ENCODE measurements at regions not wholly inside any gene's neighbourhood (a gene's known extent, or its start where the extent isn't known, plus 50 kb on each side); places are given as distances from the start of the nearest gene placed in this dataset.
"Not testable (repeated sequence)": the region's sequence is repeated elsewhere in the genome, so short reads cannot be mapped to it uniquely, and the experiment has no call there.

GRCh38 chr18:46179306-46179705 is 75.1 kb downstream of the HAUS1 start:
- DNase-seq = no peak

- no peak for DNase-seq
Observed at GRCh38 chr18:46182633-46183358, 78.6 kb downstream of the HAUS1 start.

- DNase-seq = not testable (repeated sequence)
Observed at GRCh38 chr18:46184296-46184695, 80.1 kb downstream of the HAUS1 start.

- no peak for DNase-seq
Observed at GRCh38 chr18:46184727-46185126, 80.5 kb downstream of the HAUS1 start.

GRCh38 chr18:46190667-46191066 is 86.5 kb downstream of the HAUS1 start:
- no peak for DNase-seq

GRCh38 chr18:46196627-46197243 is 92.5 kb downstream of the HAUS1 start:
- DNase-seq = no peak

- DNase-seq = no peak
Observed at GRCh38 chr18:46199515-46200147, 95.4 kb downstream of the HAUS1 start.

- not testable (repeated sequence) for DNase-seq
Observed at GRCh38 chr18:46200178-46201055, 96.2 kb downstream of the HAUS1 start.

- DNase-seq = no peak
Observed at GRCh38 chr18:46204143-46204542, 100.0 kb downstream of the HAUS1 start.

- DNase-seq = no peak
Observed at GRCh38 chr18:46207985-46208384, 103.8 kb downstream of the HAUS1 start.

GRCh38 chr18:46209161-46209560 is 105.0 kb downstream of the HAUS1 start:
- DNase-seq = no peak

GRCh38 chr18:46211816-46212215 is 107.6 kb downstream of the HAUS1 start:
- DNase-seq = peak in 1 of 2 donors; percentile 54

- DNase-seq = no peak
Observed at GRCh38 chr18:46212398-46212797, 108.2 kb downstream of the HAUS1 start.

- DNase-seq = peak in 1 of 2 donors; percentile 67
Observed at GRCh38 chr18:46213295-46213694, 109.1 kb downstream of the HAUS1 start.

GRCh38 chr18:46214435-46214834 is 110.2 kb downstream of the HAUS1 start:
- DNase-seq = no peak

- no peak for DNase-seq
Observed at GRCh38 chr18:46215902-46216723, 111.9 kb downstream of the HAUS1 start.

GRCh38 chr18:46220116-46220515 is 115.9 kb downstream of the HAUS1 start:
- no peak for DNase-seq

GRCh38 chr18:46222093-46222492 is 117.9 kb downstream of the HAUS1 start:
- DNase-seq = no peak

GRCh38 chr18:46222710-46223360 is 118.7 kb downstream of the HAUS1 start:
- DNase-seq = peak in 1 of 2 donors; percentile 14

GRCh38 chr18:46224181-46224775 is 120.1 kb downstream of the HAUS1 start:
- DNase-seq = peak in 1 of 2 donors; percentile 14

GRCh38 chr18:46226461-46226860 is 122.3 kb downstream of the HAUS1 start:
- DNase-seq = no peak

Data from CD4-positive, alpha-beta T cell treated with Interferon alpha-2 for 1 hour (primary cell).